NCI-H2227 (cell line): ENCODE measurements at regions not wholly inside any gene's neighbourhood (a gene's known extent, or its start where the extent isn't known, plus 50 kb on each side); places are given as distances from the start of the nearest gene placed in this dataset.
"Not testable (repeated sequence)": the region's sequence is repeated elsewhere in the genome, so short reads cannot be mapped to it uniquely, and the experiment has no call there.

ENCODE experiments used
- DNase-seq: peaks from one replicate; lab custom pipeline; 2025; ENCODE audit not compliant: unreplicated experiment; lab: John Stamatoyannopoulos, UW

DNA sequence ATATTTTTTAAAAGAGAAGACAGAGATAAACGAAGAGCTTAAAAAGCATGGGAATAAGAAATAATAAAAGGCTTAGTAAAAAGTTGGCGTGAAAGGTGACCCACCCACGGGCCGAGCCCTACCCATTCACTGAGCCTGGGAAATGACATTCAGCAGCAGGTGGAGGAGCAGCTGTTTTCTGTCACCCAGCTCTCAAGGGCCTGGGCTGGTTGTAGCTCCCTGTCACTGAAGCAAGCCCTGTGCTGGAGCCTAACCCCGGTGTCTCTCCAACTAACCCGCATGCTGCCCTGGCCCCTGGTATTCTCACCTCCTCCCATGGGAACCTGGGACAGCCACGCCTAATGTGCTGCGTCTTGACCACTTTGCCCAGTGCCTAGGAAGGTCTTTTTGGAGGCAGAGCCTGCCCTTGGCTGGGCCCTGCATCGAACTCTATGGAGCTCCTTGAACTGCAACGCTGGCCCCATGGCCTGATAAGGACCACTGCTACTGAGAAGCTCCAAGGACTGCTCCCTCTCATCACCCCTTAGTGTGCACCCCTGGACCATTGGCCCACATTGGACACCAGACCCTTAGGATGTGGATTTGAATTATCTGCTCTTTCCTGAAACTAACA, 68.8 kb upstream of the IYD start:
- DNase-seq: no peak

DNA sequence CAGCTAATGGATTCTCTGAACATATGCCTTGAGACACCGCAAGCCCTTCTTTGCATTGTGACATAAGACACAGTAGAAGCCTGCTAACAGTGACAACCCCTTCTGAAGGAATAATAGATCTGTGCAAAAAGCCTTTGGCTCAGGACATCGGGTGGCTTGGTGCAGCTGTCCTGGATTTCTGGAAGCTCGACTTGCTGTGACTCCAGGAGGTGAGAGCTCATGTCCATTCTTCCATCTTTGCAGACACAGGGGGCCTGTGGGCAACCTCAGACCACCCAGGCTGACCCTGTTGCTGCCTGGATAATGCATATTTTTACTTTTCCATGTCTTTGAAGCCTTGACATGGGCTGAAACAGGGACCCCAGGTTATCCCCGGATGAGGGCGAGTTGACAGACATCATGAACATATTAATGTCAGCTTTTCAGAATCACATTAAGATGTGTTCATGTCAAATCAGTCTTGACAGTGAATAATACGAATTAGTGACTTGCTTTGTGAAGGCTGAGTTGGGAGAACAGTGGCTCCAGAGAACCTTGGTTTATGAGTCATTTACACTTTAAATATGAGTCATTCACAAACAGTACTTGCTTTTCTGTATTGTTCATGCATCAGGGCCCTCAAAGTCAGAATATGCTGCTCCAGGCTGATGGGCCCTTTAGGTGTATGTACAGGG, 66.8 kb upstream of the IYD start:
- DNase-seq: no peak

DNA sequence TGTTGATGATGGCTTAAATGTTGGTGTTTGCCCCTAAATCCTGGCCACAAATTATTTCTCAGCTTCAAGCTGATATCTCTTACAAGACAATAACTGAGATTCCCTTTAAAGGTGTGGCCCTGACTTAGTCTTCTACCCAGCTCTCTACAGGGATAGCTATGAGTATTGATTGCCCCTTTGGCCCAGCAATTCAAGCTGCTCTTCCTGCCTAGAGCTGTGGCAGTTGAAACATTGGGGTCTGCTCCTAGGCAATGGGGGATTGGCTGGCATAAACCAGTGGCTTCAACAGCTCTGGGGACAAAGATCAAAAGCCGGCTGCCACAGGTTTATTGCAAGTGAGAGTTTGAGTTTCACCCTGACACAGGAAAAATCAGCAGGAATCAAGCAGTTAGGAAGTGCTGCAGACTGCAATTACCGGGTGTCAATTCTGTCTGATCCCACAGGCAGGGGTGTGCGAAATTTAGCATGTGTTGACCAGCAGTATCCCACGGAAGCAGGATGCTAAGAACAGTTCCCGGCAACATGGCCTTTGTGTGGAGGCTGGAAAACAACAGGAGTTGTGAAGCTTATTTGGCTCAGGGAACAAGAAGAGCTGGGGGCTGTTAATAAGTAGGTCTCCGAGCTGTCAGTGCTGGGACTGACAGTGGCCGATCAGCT, 66.2 kb upstream of the IYD start:
- no peak for DNase-seq

DNA sequence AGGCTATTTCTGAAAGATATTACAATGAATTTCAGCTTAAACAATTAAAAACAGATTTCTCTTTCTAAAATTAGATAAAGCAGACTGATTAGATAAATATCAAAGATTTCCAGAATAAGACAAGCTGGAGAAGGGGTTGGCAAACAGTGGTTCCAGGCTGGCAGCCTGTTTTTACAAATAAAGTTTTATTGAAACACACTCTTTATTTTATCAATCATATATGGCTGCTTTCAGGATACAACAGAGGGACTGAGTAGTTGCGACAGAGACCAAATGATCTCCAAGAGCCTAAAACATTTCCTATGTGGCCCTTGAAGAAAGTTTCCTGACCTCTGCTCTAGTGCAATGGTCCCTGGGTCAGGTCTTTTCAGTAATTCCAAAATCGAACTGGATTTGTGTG, 65.6 kb upstream of the IYD start:
- no peak for DNase-seq

DNA sequence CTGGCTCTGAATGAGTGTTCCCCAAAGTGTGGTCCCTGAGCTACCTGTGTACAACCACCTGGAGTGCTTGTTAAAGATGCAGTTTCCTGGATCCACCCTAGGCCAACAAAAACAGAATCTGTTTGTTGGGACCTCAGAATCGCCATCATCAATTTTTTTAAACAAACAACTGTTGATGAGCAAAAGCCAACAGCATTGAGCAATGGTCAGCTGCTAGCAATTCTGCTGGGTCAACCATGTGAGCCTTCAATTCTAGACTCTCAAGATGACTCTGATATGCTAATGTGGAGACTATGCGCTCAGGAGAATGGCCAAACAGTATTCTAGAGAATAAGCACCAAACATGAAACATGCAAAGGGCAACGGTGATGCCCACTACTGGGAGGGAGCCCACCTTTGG, 64.4 kb upstream of the IYD start:
- no peak for DNase-seq

DNA sequence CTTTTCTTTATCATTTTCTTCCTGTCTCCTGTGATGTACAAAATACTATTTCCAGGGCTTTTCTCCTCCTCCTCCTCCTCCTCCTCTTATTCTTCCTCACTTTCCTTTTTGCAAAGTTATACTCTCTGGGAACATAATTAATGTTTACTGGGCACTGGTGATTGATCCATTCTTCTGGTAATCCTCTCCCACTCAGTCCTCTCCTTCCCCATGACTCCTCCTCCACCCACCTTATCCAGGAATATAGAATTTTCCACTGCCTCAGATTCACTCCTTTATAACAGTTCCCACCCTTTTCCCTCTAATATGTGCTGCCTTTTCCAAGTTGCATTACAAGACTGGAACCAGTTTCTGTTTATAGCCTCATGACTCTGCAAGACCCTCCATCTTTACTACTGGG, 62.5 kb upstream of the IYD start:
- no peak for DNase-seq

DNA sequence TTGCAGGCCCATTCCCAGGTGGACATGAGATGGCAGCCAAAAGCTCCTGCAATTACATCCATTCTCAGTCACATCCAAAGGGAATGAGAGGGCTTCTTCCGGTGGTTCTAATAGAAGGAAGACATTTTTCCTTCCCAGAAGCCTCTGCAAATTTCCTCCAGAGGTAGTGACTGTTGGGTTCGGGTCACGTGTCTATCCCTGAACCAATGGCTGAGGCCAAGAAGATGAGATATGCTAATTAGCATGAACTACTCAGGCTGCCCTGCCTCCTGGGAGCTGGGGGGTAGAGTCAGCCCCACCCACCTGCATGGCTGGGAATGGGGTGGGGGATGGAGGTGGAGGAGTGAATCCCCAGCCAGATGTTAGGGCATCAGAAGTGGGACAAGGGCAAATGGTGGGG, 61.3 kb upstream of the IYD start:
- DNase-seq: no peak

DNA sequence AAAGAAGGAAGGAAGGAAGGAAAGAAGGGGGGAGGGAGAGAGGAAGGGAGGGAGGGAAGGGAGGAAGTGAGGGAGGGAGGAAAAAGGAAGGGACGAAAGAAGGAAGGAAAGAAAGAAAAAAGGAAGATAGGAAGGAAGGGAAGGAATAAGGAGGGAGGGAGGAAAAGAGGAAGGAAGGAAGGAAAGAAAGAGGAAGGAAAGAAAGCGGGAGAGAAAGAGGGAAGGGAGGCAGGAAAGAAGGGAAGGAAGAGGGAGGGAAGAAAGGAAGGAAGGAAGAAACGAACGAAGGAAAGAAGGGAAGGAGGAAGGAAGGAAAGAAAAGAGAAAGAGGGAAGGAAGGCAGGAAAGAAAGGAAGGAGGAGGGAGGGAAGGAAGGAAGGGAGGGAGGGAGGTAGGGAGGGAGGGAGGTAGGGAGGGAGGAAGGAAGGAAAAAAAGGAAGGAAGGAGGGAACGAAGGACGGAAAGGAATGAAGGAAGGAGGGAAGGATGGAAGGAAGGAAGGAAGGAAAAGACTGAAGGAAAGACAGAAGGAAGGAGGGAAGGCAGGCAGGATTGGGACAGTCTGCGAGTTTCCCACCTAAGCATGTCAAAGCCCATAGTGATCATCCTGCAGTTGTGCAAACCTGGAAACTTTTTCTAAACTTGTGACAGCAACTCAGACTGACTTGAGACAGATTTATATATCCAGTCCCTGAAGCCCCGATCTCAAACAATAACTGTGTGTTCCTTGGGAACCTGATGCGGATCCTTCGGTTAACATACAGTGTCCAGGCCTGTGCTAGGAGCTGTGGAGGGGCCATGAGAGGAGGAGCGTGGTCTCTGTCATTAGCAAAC, 59.8 kb upstream of the IYD start:
- DNase-seq: no peak

DNA sequence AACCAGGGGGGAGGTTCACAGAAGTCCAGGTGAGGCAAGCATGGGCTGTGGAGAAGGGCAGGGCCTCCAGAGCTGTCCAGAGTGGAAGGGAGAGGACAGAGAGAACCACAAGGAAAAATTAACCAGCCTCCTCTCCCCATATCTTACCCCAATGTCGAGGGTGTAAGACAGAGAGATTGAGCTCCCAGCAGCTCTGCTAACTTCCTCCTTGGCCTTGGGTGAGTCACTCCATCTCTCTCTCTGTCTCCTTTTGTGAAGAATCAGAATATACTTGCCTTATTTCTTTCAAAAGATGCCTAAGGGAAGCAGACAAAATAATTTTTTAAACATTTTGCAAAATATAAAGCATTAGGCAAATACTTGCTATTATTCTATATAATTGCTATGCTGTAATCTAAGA, 58.3 kb upstream of the IYD start:
- DNase-seq: no peak

DNA sequence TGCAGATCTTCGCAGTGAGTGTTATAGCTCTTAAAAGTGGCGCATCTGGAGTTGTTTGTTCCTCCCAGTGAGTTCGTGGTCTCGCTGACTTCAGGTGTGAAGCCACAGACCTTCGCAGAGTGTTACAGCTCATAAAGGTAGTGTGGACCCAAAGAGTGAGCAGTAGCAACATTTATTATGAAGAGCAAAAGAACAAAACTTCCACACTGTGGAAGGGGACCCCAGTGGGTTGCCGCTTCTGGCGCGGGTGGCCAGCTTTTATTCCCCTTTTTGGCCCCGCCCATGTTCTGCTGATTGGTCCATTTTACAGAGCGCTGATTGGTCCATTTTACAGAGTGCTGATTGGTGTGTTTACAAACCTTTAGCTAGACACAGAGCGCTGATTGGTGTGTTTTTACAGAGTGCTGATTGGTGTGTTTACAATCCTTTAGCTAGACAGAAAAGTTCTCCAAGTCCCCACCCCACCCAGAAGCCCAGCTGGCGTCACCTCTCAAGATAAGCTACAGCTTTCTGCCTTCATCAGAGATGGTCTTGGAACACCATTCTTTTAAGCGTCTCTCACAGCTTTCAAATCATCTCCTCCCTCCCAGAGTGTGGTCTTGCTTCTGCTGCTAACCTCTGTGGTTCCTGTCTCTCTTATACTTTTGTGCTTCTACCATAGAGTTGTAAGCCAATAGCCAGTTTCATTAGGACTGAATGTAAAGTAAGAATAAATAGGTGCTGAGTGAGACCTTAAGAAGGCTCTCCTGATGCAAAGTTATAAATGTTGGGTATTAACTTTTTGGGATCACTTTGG, 57.5 kb upstream of the IYD start:
- not testable (repeated sequence) for DNase-seq

DNA sequence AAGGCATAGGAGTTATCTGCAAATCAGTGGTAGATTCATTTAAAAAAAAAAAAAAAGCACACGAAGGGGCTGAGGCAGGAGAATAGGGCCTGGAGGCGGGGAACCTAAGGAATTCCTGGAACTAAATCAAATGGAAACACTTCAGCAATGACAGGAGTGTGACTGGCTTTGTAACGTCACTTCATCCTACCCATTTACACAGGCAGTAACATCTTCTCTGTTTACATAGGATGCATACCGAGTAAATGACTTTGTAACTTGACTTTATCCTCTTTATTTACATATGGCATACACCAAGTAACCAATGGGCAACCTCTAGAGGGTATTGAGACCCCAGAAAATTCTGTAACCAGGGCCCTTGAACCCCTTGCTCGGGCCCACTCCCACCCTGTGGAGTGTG, 56.4 kb upstream of the IYD start:
- no peak for DNase-seq

DNA sequence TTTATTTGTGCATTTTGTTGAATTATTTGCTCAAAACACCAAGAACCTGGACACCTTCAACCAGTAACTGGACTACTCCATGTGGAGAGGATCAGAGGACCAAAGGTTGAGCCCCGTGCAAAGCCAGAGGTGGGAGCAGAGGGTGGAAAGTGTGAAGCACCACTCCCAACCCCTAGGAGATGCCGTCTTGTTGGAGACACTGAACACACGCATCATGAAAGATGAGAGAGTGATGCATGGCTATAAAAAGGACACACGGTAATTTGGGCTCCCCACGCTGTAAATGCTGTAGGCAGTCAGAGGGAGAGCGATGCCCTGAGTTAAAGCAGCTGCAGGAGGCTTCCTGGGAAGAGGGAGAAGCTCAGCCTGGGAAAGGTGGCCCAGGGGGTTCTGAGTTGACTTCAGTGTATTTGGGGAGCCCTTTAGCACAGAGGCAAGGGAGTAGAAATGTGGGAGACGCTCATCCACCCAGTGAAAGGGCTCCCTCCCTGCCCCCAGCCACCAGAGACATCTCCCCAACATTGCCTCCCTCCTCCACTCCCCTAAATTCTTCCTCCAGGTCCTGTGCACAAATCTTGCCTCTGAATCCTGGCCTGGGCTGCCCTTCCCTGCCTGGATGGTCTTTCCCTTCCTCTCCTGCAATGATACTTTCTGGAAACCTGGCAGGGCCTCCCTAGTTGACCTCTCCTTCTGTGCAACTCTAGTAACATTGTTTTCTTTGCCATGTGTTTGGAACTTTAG, 55.8 kb upstream of the IYD start:
- no peak for DNase-seq

DNA sequence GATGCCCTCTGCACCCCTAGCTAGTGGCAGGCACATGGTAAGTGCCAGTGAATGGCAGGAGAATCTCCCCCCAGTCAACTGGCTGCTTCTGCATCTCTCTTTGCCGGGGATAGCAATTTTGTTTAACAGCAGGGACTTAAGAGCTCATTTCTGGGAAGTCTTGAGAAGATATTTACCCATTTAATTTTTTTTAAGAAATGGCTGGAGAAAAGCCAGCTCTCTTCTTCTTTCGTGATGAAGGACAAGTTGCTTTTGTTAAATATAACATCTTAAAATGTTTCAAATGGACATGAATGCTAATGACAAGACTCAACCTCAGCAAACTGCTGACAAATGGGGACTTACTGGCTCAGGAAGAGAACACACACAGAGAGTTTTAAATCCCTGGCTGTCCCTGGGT, 55.0 kb upstream of the IYD start:
- DNase-seq: peak; percentile 6

DNA sequence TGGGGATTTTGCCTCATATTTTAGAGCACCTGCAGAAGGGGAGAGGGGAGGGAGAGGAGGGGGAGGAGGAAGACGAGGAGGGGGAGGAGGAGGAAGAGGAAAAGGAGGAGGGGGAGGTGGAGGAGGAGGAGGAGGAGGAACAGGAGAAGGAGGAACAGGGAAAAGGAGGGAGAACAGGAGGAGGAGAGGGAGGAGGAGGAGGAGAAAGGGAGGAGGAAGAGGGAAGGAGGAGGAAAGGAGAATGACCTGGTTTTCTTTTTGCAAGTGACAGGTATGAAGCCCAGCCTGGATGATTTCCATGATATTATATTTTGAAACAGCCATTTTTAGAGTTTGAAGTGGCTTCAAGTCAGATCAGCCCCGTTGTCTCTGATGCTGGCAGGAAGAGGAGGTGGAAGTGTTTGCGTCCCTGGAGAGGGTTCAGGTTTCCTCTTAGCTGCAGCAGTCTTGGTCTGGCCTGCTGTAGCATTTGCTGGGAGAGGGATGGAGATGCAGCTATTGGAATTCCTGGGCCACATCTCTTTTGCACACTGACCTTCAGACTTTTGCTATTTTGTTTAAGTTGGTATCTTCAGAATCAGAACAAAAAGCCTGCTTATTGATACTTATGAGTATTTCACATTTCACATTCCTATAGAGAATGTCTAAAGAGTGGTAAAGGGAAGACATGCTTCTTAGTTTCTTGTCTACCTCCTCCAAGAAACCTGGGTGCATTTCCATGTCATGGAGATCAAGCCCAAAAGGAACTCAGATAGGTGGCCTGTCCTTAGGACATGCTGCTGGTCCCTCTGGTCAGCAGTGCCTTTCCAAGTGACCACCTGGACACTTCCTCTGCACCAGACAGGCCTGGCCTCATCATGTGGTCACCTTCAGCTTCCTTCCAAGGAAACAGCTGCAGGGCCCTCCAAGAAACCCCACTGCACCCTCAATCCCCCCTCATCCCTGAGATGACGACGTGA, 54.3 kb upstream of the IYD start:
- no peak for DNase-seq

DNA sequence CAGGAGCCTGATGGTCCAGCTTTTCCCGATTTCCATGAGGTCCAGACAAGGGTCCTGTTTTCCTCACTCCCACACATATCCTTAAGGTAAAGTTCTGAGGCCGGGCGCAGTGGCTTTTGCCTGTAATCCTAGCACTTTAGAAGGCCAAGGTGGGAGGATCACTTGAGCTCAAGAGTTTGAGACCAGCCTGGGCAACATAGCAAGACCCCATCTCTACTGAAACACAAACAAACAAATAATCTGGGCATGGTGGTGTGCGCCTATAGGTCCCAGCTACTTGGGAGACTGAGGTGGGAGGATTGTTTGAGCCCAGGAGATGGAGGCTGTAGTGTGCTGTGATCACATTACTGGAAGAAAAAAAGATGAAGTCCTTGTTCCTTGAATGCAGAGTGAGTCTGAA, 53.2 kb upstream of the IYD start:
- no peak for DNase-seq

DNA sequence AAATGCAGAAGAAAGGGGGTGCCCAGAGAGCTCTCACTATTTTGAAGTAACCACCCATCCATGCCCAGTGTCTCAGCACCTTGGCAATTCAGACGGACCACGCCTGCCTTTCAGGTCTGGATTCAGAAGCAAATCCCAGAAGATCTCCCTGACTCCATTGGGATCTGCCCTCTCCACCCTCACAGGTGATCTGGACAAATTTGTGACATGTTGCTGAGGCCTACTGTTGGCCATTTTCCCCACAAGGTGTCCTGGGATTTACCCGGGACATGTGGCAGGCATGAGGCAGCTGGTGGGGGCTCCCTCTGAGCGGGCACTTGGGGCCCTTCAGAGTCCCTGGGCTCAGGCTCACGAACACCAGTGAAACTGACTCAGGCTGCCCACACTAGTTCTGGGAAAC, 51.9 kb upstream of the IYD start:
- no peak for DNase-seq
